NCI-H2171 (cell line): ENCODE measurements at regions not wholly inside any gene's neighbourhood (a gene's known extent, or its start where the extent isn't known, plus 50 kb on each side); places are given as distances from the start of the nearest gene placed in this dataset.
"Not testable (repeated sequence)": the region's sequence is repeated elsewhere in the genome, so short reads cannot be mapped to it uniquely, and the experiment has no call there.

Experiments
- DNase-seq: peaks from one replicate; lab custom pipeline; 2025; lab: John Stamatoyannopoulos, UW

DNA sequence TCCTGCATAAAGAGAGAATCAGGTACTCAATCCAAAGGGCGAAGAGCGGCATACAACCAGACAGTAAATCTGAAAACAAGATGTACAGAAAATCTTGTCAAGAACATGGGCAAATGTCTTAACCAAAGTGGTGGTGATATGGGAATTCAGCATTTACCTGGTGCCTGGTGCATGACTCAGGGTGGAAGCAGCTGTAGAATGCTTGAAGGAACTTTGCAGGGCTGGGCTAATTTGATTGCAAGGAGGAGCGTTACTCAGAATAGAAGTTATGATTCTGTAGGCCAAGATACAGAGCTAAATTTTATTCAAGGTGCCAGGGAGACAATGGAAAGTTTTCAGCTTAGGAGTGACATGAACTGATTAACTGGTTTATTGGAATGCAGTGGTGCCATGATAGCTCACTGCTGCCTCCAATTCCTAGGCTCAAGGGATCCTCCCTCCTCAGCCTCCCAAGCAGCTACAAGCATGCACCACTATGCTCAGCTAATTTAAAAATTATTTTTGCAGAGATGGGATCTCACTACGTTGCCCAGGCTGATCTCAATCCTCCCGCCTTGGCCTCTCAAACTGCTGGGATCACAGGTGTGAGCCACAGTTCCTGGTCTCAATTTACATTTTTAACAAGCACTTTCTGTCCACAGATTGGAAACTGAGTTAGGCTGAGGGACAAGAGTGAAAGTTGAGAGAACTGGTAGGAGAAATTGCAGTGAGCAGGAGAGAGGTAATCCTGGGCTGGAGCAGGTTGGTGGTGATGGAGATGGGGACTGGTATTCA is 91.5 kb upstream of the TBC1D5 start:
- no peak for DNase-seq

DNA sequence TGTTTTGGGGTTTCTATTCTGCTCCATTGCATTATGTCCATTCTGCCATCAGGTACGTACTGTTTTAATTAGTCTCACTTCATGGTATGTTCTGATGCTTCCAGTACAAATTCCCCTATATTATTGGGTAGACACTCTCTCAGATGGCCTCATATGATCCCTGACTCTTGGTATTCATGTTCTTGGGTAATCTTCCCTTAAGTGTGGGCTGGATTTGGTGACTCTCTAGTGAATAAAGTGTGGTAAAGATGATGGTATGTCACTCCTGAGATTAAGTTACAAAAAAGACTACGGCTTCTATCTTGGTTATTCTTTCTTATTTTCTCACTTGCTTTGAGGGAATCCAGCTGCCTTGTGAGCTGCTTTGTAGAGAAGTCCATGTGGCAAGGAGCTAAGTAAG is 89.6 kb upstream of the TBC1D5 start:
- DNase-seq = no peak

DNA sequence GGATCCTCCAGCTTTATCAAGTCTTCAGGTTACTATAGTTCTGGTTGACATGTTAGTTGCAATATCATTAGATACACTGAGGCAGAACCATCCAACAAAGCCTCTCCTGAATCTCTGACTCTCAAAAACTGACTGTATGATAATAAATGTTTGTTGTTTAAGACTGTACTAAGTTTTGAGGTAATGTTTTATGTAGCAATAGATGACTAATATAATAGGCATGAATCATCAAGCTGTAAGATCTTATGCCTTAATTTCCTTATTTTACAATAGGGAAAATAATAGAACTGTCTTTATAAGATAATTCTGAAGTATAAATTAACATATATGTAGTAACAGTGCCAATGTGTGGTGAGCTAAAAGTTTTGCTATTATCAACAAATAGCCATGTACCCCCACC is 88.9 kb upstream of the TBC1D5 start:
- no peak for DNase-seq

DNA sequence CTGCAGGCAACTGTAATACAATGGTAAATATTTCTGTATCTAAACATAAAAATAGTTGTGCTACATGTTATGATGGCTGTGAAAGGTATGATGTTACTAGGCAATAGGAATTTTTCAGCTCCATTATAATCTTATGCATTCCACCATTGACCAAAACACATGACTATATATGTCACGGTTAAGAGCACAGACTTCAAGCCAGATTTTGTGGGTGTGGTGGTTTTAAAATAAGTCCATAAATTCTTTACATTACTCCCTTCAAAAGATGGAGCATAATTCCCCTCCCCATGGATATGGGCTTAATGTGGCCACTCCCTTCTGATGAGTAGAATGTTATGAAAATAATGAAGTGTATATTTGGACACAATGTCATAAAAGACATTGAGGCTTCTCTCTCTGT is 88.4 kb upstream of the TBC1D5 start:
- no peak for DNase-seq

DNA sequence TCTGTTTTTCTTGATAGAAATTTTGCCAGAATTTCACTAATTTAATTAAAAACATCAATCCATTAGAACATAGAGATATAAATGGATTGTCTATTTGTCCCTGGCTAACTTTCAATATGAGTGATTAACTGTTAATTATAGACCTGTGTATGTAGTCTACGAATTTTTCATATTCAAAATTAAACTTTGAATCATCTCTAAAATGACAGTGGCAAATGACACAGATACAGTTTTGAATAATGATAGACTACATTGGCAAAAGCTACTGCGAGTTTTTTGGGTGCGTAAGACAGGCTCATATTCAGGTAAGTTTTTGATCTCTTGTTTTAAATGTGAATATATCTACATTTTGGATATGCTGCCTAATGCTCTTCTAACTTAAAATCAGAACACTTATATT is 86.0 kb upstream of the TBC1D5 start:
- DNase-seq = no peak

DNA sequence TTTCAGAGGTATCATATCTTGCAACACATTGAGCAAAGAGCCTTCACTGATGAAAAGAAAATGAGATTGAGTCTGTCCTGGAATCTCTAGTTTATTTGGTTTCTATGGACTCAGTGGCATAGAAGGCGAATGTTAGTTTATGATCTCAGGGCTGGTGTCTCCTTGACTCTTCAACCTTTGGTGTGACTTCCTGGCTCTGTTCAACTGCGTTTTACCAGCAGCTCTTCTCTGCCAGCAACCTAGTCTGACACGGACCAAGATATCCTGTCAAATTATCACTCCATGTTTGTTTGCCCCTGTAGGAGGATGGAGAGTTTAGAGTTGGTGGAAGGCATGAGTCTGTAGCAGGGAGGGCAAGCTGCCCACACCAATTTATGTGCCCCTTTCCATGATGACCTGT is 82.9 kb upstream of the TBC1D5 start:
- no peak for DNase-seq

DNA sequence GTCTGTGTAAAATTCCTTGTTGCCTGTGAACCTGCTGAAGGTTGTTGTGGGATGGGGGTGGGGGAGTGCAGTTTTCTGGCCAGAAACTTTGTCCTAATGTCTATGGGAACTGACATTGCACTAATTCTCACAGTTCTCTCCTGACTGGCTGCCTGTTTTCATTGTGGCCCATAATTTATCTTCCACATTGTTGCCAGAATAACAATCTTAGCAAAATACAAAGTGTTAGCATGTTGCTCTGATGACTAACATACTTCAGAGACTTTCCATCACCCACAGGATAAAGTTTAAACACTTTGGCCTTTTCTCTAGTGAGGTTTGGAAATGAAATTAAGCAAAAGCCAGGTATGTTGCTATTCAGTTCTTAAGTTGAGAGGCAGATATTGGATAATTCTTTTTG is 81.4 kb upstream of the TBC1D5 start:
- no peak for DNase-seq

DNA sequence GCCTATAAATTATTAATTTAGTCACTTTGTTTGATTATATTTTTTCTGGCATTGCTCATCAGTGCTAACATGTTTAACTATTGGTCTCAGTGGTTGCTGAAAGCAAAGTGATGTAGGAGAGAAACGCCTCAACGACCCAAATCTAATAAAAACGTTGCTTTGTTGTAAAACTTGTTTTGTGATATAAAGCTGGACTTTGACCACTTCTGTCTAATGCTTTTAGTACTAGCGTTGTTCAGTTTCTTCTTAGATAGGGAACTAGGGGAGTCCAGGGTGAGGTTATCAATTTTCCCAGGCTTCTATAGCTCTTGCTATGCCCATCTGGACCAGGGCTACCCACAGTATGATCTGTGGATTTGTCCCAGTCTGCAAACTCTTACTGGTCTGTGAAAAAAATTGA is 80.6 kb upstream of the TBC1D5 start:
- no peak for DNase-seq

DNA sequence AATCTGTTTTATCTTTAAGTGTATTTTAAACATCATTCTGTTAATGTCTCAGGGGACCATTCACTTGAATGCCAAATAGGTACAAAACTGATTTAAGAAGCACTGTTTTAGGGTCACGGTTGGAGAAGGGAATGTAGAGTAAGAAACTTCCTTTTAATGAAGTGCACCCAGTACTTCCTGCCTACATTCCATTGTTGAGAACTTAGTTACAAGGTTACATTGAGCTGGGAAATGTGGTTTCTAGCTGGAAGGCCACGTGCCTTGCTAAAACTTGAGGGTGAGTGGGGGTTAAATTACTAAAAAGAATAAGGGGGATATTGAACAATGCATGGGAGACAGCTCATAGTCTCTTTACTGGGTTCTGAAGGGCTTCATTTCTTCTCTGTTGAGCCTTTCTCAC is 78.3 kb upstream of the TBC1D5 start:
- no peak for DNase-seq

DNA sequence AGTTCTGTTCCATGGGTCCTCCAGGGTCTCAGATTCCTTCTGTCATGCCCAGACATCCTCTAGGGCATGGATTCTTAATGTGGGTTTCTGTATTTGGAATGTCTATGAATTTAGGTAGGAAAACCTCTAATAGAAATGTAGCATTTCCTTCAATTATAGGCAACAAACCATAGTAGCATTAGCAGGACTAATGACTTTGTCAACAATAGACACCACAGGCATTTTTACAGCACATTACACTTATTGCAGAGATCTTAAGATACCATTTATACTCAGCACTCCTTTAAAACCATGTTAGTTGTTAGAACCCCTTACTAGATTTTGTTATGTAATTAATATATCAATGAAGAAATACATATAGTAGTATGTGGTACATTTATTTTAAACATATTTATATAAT is 77.8 kb upstream of the TBC1D5 start:
- no peak for DNase-seq

DNA sequence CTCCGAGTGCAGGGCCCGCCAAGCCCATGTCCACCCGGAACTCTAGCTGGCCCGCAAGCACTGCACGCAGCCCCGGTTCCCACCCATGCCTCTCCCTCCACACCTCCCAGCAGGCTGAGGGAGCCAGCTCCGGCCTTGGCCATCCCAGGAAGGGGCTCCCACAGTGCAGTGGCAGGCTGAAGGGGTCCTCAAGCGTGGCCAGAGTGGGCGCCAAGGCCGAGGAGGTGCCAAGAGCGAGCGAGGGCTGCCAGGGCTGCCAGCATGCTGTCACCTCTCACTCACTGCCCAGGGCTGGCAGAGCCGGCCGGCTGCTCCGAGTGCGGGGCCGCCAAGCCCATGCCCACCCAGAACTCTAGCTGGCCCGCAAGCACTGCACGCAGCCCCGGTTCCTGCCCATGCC is 75.5 kb upstream of the TBC1D5 start:
- DNase-seq = not testable (repeated sequence)

DNA sequence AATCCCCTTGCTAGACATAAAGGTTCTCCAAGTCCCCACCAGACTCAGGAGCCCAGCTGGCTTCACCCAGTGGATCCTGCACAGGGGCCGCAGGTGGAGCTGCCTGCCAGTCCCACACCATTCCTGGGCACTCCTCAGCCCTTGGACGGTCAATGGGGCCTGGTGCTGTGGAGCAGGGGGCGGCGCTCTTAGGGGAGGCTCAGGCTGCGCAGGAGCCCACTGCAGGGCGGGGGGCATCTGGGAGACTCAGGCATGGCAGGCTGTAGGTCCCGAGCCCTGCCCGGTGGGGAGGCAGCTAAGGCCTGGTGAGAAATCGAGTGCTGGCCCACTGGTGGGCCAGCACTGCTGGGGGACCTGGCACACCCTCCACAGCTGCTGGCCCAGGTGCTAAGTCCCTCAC is 75.1 kb upstream of the TBC1D5 start:
- DNase-seq = no peak

DNA sequence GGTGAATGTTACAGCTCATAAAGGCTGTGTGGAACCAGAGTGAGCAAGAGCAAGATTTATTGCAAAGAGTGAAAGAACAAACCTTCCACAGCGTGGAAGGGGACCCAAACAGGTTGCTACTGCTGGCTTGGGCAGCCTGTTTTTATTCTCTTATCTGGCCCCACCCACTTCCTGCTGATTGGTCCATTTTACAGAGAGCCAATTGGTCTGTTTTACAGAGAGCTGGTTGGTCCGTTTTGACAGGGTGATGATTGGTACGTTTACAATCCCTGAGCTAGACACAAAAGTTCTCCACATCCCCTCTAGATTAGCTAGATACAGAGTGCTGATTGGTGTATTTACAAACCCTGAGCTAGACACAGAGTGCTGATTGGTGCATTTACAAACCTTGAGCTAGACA is 74.4 kb upstream of the TBC1D5 start:
- DNase-seq = not testable (repeated sequence)

DNA sequence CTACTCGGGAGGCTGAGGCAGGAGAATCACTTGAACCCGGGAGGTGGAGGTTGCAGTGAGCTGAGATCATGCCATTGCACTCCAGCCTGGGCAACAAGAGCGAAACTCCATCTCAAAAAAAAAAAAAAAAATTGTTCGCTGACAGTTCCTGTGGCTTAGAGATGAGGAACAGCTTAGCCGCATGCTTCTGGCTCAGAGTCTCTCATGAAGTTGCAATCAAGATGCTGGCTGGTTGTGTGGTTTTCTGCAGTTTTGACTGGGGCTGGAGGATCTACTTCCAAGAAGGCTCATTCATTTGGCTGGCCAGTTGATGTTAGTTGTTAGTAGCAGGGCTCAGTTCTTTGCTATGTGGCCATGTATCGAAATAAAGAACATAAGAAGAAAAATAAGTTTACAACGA is 69.9 kb upstream of the TBC1D5 start:
- DNase-seq = not testable (repeated sequence)

DNA sequence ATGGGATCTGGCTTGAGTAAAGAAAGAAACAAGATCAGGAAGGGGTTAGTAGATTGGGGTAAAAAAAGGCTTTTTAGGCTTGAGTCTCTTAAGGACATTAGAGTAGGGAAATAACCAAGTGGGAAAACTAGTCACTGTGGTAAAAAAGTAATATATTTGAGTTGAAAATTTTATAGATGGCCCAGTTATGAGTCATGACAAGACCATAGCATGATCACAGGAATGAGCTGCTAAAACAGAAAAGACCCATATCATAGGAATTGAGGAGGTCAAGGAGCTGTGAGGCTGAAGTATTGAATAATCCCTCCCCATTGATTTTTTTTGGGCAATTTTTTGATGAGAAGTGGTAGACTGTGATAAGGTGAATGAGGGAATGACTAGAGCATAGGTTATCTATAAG is 69.2 kb upstream of the TBC1D5 start:
- no peak for DNase-seq

DNA sequence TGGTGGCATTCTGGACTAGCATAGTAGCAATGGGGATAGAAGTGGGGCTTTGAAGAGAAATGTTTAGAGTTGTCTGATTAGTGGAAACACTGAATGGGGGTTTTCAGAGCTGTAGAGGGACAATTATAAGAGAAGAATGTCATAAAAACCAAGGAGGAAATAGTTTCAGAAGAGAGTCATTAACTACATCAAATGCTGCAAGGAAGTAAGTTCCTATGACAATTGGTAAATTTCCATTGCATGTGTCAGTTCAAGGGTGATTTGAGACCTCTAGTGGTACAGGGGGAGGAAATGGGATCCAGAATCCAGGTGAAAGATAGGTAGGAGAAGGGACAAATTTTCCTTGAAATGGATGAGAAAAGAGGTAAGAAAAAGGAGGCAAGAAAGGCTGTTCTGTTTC is 68.3 kb upstream of the TBC1D5 start:
- DNase-seq = no peak

DNA sequence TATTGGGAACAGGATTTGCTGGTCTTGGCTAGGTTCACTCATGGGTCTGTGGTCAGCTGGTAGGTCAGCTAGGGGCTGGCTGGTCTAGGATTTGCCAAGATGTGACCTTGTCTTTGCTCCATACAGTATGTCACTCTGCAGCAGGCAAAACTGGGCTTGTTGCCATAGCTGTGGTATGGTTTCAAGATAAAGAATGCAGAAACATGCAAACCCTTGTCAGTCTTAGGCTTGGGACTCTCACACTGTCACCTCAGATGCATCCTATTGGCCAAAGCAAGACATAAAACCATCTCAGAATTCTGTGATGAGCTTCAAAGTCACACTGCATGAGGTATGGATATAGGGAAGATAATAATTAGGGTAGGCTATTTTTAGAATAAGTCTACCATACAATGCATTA is 66.6 kb upstream of the TBC1D5 start:
- no peak for DNase-seq

DNA sequence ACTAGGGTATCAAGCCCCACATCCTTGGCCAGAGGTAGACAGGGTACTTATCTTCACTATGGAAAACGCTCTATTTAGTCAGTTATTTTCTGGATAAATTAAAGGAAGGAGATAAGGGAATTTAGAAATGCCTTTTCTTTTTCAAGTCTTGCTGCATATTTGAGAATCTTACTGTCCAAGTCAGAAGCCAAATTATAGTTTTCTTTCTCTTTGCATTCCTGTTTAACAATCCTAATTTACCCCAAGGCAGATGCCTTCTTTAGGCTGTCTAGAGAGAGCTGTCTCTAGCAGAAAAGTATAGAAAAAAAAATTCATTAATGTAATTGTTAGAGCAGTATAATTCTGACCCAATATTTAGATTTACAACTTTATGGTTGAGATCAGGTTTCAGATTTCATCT is 64.4 kb upstream of the TBC1D5 start:
- no peak for DNase-seq

DNA sequence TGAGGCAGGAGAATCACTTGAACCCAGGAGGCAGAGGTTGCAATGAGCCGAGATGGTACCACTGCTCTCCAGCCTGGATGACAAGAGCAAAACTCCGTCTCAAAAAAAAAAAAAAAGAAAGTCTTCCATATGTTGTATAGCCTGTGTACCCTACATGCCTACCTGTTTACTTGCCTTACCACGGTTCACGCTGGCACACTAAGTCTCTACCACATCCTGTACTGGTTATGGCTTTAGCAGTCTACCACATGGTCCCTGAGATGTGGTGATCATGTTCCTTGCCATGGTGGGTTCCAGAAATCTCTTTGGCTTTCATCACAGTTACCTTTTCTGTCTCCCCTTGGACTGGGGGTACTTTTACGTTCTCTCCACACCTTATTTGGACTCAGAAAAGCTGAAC is 63.8 kb upstream of the TBC1D5 start:
- DNase-seq = no peak

DNA sequence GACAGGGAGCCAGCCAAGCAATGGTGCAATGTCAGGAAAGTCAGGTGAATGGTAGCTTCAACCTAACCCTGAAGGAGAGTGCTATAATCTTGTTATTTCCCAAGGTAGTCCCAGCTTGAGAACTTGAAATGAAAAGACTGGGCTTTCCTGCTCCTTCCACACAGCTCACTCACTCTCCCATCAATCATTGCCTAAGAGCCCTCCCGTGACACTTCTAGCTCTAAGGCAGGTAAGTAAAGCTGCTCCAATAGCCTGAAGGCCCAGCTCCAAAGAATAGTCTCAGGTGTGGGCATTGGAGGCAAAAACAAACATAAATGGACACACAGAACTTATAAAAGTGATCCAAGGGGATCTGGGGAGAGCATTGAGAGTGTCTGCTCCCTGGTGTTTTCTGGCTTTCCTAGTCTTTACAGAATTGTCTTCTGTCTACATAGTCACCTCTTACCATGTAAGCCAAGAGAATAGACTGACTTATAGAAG is 63.1 kb upstream of the TBC1D5 start:
- DNase-seq = no peak

DNA sequence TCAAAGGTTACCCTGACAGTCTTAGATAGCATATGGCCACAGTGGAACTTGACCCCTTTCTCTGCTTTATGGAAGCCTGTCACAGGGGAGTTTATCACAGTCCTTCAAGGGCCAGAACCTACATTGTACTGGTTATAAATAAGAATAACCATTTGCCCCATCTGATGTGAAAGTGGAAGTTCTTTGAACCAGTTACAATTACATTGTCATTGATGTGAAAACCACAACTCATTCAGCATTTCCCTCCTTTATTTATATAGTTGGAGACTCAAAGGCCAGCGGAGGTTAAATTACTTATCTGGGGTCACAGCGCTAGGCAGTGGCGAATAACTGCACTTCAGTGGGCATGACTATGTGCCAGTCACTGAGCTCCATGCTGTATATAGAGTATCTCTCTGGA is 60.5 kb upstream of the TBC1D5 start:
- no peak for DNase-seq

DNA sequence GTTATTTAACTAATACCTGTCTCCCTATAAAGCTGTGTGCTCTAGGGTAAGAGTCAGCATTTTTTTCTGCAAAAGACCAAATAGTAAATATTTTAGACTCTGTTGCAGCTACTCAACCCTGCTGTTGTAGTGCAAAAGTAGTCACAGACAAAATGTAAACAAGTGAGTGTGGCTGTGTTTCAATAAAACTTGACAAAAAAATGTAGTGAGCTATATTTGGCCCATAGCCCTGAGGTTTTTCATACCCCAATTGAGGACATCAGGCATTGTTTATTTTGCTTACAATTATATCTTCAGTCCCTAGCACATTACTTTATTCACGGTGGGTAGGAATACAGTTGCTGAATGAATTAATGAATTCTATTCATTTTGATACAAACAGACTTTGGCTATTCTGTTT is 58.7 kb upstream of the TBC1D5 start:
- no peak for DNase-seq

DNA sequence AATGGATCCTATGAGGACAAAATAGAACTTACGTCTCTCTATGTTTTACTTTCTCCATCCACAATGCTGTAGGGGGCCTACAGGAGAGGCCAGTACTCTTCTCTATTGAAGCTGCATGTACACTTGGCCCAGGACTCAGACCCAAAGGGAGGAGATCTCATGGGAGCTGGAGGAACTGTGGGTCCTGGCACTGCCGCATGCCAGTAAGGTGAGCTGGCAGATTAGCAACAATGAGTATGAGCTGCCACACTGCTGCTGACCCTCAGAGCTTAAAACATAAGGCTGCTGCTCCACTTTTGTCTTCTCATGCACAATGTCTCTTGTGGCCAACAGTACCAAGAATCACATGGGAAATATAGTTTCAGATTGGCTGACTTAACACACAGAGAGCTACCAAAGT is 57.8 kb upstream of the TBC1D5 start:
- no peak for DNase-seq

DNA sequence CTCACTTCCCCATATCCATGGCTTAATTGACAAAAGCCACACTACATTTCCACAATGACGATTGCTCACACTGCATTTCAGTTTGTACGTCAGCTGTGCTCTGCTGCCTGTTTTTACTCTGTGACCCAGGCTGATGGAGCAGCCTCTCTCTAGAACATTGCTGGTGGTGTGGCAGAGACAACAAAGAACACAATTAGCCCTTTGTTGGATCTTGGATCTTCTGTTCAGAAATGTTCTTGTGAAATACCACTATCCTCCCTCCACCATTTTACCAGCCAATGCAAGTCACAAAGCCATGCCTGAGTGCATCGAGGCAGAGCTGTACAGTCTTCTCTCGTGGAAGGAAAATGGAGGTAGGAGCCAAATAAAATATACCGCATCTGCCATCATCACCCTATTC is 56.9 kb upstream of the TBC1D5 start:
- DNase-seq = no peak

DNA sequence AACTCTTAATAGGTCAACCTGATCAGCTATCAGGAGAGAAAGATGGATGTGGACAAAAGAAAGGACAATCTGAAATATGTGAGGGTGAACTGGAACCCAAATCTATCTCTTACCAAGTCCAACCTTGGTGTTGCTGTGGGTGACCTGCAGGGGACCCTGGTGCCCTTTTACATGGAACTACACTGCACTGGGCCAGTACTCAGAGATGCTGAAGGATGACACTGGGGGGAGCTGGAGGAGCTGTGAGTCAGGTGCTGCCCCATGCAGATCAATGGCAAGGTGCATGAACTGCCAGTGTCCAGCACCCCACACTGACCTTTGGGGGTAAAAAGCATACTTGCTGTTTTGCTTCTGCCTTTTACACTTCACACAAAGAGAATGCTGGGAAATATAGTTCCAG is 55.6 kb upstream of the TBC1D5 start:
- no peak for DNase-seq
